ENCODE measurements at regions not wholly inside any gene's neighbourhood (a gene's known extent, or its start where the extent isn't known, plus 50 kb on each side); places are given as distances from the start of the nearest gene placed in this dataset.

DNA sequence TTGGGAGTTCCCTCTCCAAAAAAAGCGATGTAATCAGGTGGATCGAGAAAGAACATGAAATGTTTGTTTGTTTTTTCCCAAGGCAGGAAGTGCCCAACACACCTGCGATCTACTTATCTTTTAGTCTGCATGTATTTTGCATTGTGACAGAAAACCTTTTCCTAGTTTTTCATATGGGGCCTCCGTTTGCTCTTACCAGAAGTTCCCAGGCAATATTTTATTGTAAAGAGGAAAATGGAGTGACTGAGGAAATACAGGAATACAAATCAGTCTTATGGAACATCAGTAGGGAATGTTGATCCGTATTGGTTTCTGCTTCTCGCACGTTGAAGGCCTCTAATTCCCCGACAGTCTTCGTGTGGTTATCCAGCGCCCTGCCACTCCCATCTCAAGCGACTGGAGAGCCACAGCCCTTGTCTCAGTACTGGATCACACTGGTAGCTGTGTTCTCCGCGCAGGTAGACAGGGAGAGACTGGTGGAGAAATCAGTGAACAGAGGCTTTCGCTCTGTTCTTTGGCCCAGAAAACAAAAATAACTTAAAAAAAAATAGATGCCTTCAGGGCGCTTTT lies 107.4 kb downstream of the TRIM27 start:
- TF ChIP-seq, protein P1, sequence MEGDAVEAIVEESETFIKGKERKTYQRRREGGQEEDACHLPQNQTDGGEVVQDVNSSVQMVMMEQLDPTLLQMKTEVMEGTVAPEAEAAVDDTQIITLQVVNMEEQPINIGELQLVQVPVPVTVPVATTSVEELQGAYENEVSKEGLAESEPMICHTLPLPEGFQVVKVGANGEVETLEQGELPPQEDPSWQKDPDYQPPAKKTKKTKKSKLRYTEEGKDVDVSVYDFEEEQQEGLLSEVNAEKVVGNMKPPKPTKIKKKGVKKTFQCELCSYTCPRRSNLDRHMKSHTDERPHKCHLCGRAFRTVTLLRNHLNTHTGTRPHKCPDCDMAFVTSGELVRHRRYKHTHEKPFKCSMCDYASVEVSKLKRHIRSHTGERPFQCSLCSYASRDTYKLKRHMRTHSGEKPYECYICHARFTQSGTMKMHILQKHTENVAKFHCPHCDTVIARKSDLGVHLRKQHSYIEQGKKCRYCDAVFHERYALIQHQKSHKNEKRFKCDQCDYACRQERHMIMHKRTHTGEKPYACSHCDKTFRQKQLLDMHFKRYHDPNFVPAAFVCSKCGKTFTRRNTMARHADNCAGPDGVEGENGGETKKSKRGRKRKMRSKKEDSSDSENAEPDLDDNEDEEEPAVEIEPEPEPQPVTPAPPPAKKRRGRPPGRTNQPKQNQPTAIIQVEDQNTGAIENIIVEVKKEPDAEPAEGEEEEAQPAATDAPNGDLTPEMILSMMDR (IDR thresholded peaks at IDR 0.05 in 8 of 11, conservative IDR thresholded peaks at IDR 0.05 in 3 of 11), result no peak
- no peak for TF ChIP-seq POLR2AphosphoS5 (IDR thresholded peaks at IDR 0.05)
- TF ChIP-seq POLR2A (IDR thresholded peaks at IDR 0.05), result no peak
